ENCODE measurements at regions not wholly inside any gene's neighbourhood (a gene's known extent, or its start where the extent isn't known, plus 50 kb on each side); places are given as distances from the start of the nearest gene placed in this dataset.

DNA sequence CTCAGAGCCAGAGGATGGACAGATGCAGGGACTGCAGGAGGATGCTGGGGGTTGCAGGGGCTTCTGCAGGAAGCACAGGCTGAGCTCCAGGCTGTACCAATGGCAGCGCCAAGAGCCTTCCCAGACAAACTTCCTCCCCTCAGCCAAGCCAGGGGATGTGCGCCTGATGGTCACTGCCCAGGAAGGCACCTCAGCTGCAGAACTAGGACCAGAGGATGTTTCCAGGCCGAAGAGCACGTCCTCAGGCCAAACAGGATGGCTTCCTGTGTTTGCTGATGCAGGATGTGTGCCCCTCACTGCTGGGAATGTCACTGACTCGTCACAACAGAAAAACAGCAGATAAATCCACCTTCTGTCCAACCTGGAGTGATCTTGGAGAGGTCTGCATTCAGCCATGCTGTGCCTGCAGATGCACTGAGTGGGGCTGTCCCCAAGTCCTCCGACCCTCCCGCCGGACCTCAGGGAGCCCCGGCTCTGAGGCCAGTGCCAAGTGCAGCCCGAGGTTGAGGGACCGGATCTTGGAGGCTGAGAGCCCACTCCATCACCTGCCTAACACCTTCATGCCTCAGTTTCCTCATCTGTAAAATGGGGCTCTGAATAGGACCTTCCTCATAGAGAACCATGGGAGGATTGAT, 152.5 kb upstream of the CHST15 start:
- Histone ChIP-seq H3K27ac (ENCODE audit: low read depth, low read length) (no peak overlapping the region), H3K4me2 (ENCODE audit: low read length) (no peak overlapping the region), H4K20me1 (ENCODE audit: control insufficient read depth, insufficient read depth, low read depth, low read length) (no peaks in the 10 kb centered on the region), H3K27me3 (ENCODE audit: control insufficient read depth, low read length) (no peaks in the 10 kb centered on the region), H3K4me3 (ENCODE audit: low read length) (no peak overlapping the region), H3K9me2 (replicated peaks; ENCODE audit: control insufficient read depth, low read length) (no peaks in the 10 kb centered on the region), H3K4me1 (ENCODE audit: control insufficient read depth, low read length) (peaks cover 30% of the 10 kb centered on the region), H3K36me3 (ENCODE audit: control insufficient read depth, low read length) (no peaks in the 10 kb centered on the region), H3F3A (ENCODE audit: control insufficient read depth, insufficient read depth) (no peaks in the 10 kb centered on the region), H3K79me2 (ENCODE audit: control insufficient read depth, low read length) (no peaks in the 10 kb centered on the region), H3K9me3 (ENCODE audit: control insufficient read depth, insufficient read depth, low read length) (no peaks in the 10 kb centered on the region)
- TF ChIP-seq EZH2phosphoT487 (IDR thresholded peaks at IDR 0.05; ENCODE audit: borderline replicate concordance, low read length): no peak
- TF ChIP-seq, protein P1, sequence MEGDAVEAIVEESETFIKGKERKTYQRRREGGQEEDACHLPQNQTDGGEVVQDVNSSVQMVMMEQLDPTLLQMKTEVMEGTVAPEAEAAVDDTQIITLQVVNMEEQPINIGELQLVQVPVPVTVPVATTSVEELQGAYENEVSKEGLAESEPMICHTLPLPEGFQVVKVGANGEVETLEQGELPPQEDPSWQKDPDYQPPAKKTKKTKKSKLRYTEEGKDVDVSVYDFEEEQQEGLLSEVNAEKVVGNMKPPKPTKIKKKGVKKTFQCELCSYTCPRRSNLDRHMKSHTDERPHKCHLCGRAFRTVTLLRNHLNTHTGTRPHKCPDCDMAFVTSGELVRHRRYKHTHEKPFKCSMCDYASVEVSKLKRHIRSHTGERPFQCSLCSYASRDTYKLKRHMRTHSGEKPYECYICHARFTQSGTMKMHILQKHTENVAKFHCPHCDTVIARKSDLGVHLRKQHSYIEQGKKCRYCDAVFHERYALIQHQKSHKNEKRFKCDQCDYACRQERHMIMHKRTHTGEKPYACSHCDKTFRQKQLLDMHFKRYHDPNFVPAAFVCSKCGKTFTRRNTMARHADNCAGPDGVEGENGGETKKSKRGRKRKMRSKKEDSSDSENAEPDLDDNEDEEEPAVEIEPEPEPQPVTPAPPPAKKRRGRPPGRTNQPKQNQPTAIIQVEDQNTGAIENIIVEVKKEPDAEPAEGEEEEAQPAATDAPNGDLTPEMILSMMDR (IDR thresholded peaks at IDR 0.05; ENCODE audit: low read depth, low read length, poor library complexity, severe bottlenecking): no peak

- H3K9me2 ChIP-seq (replicated peaks; ENCODE audit: control insufficient read depth, low read length): no peaks in the 10 kb centered on the region
- no peak overlapping the region for H3K27ac ChIP-seq (ENCODE audit: low read depth, low read length)
- H3K79me2 ChIP-seq (ENCODE audit: control insufficient read depth, low read length): no peaks in the 10 kb centered on the region
- H4K20me1 ChIP-seq (ENCODE audit: control insufficient read depth, insufficient read depth, low read depth, low read length): no peaks in the 10 kb centered on the region
- H3K4me3 ChIP-seq (ENCODE audit: low read length): no peak overlapping the region
- H3K9me3 ChIP-seq (ENCODE audit: control insufficient read depth, insufficient read depth, low read length): no peaks in the 10 kb centered on the region
- H3F3A ChIP-seq (ENCODE audit: control insufficient read depth, insufficient read depth): no peaks in the 10 kb centered on the region
- no peak overlapping the region for H3K4me2 ChIP-seq (ENCODE audit: low read length)
- TF ChIP-seq EZH2phosphoT487 (IDR thresholded peaks at IDR 0.05; ENCODE audit: borderline replicate concordance, low read length): no peak
- TF ChIP-seq, protein P1 (IDR thresholded peaks at IDR 0.05; ENCODE audit: low read depth, low read length, poor library complexity, severe bottlenecking): no peak
- H3K36me3 ChIP-seq (ENCODE audit: control insufficient read depth, low read length): no peaks in the 10 kb centered on the region
- H3K4me1 ChIP-seq (ENCODE audit: control insufficient read depth, low read length): peaks cover 23% of the 10 kb centered on the region
- H3K27me3 ChIP-seq (ENCODE audit: control insufficient read depth, low read length): no peaks in the 10 kb centered on the region
Measured at GRCh38 chr10:124245191-124245590, 151.8 kb upstream of the CHST15 start.

GRCh38 chr10:124244256-124244877, 151.0 kb upstream of the CHST15 start:
- TF ChIP-seq, protein P1 (IDR thresholded peaks at IDR 0.05; ENCODE audit: low read depth, low read length, poor library complexity, severe bottlenecking): no peak
- TF ChIP-seq EZH2phosphoT487 (IDR thresholded peaks at IDR 0.05; ENCODE audit: borderline replicate concordance, low read length): no peak
- H3K36me3 ChIP-seq (ENCODE audit: control insufficient read depth, low read length): no peaks in the 10 kb centered on the region
- H3K27ac ChIP-seq (ENCODE audit: low read depth, low read length): no peak overlapping the region
- peaks cover 14% of the 10 kb centered on the region for H3K4me1 ChIP-seq (ENCODE audit: control insufficient read depth, low read length)
- H3K4me2 ChIP-seq (ENCODE audit: low read length): no peak overlapping the region
- H3K27me3 ChIP-seq (ENCODE audit: control insufficient read depth, low read length): no peaks in the 10 kb centered on the region
- H3F3A ChIP-seq (ENCODE audit: control insufficient read depth, insufficient read depth): no peaks in the 10 kb centered on the region
- no peaks in the 10 kb centered on the region for H3K9me2 ChIP-seq (replicated peaks; ENCODE audit: control insufficient read depth, low read length)
- H3K9me3 ChIP-seq (ENCODE audit: control insufficient read depth, insufficient read depth, low read length): no peaks in the 10 kb centered on the region
- H3K4me3 ChIP-seq (ENCODE audit: low read length): no peak overlapping the region
- no peaks in the 10 kb centered on the region for H4K20me1 ChIP-seq (ENCODE audit: control insufficient read depth, insufficient read depth, low read depth, low read length)
- H3K79me2 ChIP-seq (ENCODE audit: control insufficient read depth, low read length): no peaks in the 10 kb centered on the region
